GM12872 (cell line): ENCODE measurements at regions not wholly inside any gene's neighbourhood (a gene's known extent, or its start where the extent isn't known, plus 50 kb on each side); places are given as distances from the start of the nearest gene placed in this dataset.

ENCODE experiments used
- TF ChIP-seq, protein P1 (sequence below): IDR thresholded peaks from 3 replicates; pipeline ENCODE4 v1.5.1; 2011; ENCODE audit warnings: low read depth, mild to moderate bottlenecking, low read length, moderate library complexity; ENCODE audit not compliant: insufficient read depth

DNA sequence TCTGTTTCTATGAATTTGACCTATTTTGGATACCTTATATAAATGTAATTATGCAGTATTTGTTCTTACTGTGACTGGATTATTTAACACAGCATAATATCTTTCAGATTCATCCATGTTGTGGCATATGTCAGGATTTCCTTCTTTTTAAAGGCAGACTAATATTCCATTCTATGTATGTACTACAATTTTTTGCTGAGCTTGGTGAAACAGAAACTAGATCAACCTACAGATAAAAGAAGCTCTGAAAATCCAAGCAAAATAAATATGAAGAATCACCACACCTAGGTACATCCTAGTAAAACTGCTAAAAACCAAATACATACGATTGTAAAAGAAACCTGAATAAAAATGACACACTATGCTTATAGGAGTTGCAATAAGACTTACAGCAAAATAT is 300.5 kb downstream of the HTR7 start:
- TF ChIP-seq, protein P1, sequence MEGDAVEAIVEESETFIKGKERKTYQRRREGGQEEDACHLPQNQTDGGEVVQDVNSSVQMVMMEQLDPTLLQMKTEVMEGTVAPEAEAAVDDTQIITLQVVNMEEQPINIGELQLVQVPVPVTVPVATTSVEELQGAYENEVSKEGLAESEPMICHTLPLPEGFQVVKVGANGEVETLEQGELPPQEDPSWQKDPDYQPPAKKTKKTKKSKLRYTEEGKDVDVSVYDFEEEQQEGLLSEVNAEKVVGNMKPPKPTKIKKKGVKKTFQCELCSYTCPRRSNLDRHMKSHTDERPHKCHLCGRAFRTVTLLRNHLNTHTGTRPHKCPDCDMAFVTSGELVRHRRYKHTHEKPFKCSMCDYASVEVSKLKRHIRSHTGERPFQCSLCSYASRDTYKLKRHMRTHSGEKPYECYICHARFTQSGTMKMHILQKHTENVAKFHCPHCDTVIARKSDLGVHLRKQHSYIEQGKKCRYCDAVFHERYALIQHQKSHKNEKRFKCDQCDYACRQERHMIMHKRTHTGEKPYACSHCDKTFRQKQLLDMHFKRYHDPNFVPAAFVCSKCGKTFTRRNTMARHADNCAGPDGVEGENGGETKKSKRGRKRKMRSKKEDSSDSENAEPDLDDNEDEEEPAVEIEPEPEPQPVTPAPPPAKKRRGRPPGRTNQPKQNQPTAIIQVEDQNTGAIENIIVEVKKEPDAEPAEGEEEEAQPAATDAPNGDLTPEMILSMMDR: no peak

DNA sequence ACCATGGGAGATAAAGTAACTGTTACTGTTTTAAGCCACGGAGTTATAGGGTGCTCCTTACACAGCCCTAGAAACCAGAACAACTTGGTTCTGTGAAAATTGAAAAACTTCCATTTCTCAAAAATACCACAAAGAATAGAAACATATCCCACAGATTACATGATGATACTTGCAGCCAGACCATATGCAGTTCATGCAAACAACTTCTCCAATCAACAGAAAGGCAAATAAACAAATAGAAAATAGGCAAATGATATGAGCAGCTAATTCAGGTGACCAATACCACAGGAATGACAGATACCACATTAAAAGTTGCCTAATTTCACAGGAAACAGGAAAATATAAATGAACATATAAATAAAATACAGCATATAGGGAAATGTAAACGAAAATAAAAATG is 297.5 kb downstream of the HTR7 start:
- TF ChIP-seq, protein P1: no peak

DNA sequence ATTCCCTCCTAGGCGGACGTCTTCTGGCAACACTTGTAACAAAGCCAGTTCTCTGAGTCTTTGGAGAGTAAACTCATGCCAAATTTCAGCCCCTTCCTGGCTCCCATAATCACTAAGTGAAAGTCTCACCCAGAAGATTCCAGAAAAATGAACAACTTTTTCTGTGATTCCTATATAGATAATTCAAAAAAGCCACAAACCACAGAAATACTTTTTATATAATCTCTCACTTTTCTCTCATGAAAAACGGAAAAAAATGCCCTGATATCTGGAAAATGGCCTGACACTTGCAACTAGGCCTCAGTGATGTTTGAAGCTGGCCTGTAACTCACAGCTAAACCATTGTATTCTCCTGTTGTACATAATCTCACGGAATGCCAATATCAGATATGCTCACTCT is 296.2 kb downstream of the HTR7 start:
- TF ChIP-seq, protein P1: no peak

DNA sequence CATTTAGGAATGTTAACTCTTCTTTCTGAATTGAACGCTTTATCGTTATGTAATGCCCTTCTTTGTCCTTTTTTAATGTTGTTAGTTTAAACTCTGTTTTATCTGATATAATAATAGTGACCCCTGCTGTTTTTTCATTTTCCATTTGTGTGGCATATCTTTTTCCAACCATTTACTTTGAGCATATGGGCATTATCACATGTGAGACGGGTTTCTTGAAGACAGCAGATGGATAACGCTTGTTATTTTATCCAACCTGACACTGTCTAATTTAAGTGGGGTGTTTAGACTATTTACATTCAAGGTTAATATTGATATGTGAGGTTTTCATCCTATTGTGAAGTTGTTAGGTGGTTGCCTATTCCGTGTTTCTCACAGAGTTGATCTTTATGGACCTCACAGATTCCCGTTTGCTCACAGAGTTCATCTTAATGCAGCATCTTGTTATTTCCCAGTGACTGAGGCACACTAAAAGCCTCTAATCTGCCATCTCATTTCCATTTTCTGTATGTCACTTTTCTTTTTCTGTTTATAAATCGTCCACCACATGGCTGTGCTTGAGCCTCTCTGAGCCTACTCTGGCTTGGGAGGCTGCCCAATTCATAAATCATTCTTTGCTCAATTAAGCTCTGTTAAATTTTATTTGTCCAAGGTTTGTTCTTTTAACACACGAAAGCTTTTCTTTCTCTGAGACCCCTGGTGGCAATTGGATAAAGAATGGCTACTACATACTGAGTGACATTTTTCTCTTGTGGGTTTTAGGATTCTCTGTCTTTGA is 286.2 kb downstream of the HTR7 start:
- TF ChIP-seq, protein P1: no peak

DNA sequence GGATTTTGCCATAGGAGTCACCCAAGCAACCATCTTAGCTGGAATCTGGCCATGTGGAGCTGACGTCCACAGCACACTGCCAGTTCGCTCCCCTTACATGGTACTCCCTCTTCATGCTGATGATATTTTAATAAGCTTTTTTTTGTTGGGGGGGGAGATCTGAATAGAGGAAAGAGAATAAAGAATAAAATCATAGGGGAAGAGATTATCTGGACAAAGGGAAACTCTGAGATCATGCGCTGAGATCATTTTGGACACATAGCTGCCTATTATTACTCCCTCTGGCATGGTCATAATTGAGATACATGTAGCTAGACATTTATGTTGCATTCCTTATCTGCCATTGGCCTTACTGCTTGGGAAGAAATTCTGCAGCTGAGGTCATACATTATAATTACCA is 282.7 kb downstream of the HTR7 start:
- TF ChIP-seq, protein P1: no peak

DNA sequence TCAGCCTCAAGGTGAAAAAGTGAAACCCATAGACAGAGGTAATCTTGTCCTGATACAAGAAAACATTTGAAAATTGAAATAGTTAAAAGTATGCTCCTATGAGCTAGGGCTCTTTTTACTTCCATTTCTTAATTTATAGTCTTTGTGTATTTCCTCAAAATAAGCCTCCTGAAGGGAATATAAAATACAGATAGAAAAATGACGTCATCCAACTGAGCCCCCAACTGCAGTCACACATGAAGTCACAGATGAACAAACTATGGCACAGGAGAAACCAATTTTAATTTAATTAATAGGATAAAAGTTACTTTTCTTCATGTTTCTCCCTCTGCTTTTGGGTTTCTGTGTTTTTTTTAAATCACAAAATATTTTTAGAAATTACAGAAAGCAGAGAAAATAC is 280.3 kb downstream of the HTR7 start:
- TF ChIP-seq, protein P1: no peak

DNA sequence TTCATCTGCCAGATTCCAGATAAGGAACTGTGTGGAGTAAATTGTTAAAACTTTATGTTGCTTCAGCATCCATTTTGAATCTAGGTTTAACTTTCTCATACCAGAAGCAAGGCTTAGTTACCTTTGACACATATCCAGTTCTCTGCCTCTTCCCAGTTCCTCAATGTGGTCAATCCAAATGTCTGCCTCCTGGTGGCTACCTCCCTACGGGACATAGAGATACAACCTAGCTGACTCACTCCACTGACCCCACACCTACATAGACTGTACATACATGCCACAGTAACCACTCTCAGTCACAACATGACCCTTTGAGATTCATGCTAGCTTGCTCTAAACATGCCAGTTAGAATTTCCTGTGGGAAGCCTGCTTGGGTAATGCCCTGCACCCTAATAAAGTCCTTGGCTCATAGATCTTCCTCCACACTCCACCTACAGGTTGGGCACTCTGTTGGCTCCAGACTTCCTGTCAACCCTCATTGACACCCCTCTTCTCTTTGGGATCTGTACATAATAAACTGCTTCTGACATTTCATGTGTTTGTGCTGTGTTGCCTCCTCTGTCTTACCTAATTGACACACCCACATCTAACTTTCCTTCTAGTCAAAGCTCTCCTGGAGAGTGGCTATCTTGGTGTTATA is 278.1 kb downstream of the HTR7 start:
- TF ChIP-seq, protein P1: 0 out of 3 replicates have a peak, but pooled peaks have one; percentile 2
